Muscle of back (tissue), 3 donors: ENCODE measurements at regions not wholly inside any gene's neighbourhood (a gene's known extent, or its start where the extent isn't known, plus 50 kb on each side); places are given as distances from the start of the nearest gene placed in this dataset.

Source experiments
- DNase-seq, 3 donors: peaks; one replicate each; pipeline versions ENCODE4 v3.0.0 to v3.0.0-alpha.2; 2013

GRCh38 chr13:55245005-55245644, 1895.6 kb upstream of the PRR20A start:
- DNase-seq = no peak

GRCh38 chr13:55255236-55255635, 1885.5 kb upstream of the PRR20A start:
- DNase-seq = no peak

GRCh38 chr13:55263045-55263444, 1877.7 kb upstream of the PRR20A start:
- no peak for DNase-seq

- DNase-seq = no peak
Measured at GRCh38 chr13:55266644-55267043, 1874.1 kb upstream of the PRR20A start.

GRCh38 chr13:55298201-55298600, 1842.5 kb upstream of the PRR20A start:
- DNase-seq = no peak

GRCh38 chr13:55302568-55302967, 1838.2 kb upstream of the PRR20A start:
- DNase-seq = no peak

DNA sequence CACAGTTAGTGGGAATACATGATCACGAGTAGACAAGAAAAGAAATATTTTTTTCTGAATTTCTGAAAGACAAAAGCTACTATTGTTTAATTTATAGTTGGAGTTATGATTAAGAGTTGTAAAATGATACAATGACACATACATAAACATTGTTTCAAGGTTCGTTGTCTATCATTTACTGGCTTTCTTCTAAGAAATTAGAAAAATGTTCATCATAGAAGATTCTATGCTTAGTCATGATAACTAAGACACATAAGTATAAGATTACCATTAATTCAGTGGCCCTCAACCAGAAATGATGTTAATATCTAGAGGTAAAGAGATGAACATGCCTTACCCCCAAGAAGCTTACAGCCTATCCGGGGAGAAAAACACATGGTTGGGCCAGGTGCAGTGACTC, 1832.8 kb upstream of the PRR20A start:
- no peak for DNase-seq

GRCh38 chr13:55341891-55342290, 1798.8 kb upstream of the PRR20A start:
- DNase-seq = no peak

DNA sequence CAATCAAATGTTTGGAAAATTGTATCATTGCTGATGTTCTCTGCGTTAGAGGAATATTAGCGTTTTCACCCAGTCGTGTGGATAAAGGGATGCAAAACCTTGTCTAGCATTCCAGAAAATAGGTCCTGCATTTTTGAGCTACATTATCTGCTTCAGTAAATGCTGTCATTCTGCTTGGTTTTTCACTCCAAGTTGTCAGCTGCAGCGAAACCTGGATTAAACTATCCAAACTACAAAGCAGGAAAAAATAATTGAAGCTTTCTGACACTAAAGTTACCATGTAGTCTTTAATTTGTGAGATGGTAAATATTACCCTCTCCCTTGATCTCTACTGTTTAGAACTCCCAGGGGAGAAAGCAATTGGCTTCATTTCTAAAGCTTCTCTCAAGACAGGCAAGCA, 1795.5 kb upstream of the PRR20A start:
- DNase-seq = no peak

DNA sequence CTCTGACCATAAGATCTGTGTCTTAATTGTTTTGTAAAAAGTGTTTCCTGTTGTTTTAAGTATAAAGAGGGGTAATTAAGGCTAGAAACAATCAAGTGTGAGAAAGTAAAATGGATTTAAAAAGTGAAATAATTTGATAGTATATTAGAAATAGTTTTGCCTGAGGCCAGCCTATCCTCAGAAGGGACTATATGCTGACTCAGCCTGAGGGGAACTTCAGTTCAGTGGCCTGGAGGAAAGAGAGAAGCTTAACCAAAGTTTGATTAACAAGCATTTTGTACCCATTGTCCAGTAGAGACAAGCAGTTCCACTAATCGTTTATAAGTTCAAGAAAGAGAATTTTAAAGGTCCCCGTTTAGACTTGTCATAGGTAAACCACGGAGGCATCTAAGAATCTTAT, 1793.2 kb upstream of the PRR20A start:
- DNase-seq = no peak

- no peak for DNase-seq
Measured at GRCh38 chr13:55359067-55359466, 1781.7 kb upstream of the PRR20A start.

DNA sequence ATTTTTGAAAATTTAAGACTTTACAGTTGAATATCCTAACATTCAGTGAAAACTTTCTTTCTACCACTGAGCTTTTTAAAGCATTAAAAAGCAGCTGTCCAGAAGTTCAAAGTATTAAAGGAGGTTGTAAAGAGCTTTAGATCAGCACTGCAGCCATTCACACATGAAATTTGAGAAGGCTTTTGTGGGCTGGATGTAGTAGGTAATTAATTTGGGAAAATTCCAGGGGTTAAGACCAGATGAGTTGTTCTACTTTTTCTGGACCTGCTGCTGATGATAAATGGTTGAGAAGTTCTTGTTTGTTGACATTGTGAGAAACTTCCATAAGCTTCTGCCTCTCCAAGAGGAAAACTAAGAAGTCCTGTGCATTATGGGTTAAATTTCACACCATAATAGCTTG, 1779.6 kb upstream of the PRR20A start:
- no peak for DNase-seq

GRCh38 chr13:55366676-55367075, 1774.0 kb upstream of the PRR20A start:
- no peak for DNase-seq

- no peak for DNase-seq
Measured at GRCh38 chr13:55394470-55394869, 1746.2 kb upstream of the PRR20A start.

GRCh38 chr13:55402870-55403269, 1737.8 kb upstream of the PRR20A start:
- DNase-seq = no peak

DNA sequence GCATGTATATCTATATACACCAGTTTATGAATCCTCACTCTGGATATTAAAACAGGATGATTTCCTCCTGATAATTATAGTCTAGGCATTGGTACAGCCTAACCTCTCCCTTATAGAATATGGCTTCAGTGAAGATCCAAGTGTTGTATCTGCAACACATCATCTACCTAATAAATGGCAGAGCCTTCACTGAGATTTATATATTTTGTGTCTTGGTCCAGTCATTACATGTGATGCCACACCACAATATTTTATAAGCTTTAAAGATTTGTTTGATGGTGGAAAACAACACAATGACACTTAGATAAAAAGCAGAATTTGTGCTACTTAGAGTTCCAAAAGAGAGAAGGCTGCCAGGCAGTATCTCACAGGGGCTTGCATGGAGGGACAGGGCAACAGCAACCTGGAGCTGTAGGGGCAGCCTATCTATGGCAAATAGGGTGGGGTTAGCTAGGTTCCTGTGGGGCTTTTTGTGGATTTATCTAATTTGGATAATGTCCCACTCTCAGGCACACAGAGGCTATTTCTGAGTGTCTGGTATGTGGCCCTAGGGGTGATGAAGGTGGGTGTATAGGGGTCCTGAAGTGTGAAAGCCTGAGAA, 1736.7 kb upstream of the PRR20A start:
- no peak for DNase-seq

- DNase-seq = no peak
Measured at GRCh38 chr13:55410398-55411330, 1730.1 kb upstream of the PRR20A start.

GRCh38 chr13:55418095-55418494, 1722.6 kb upstream of the PRR20A start:
- no peak for DNase-seq

- DNase-seq = no peak
Measured at GRCh38 chr13:55432814-55433213, 1707.9 kb upstream of the PRR20A start.

GRCh38 chr13:55437162-55437561, 1703.6 kb upstream of the PRR20A start:
- DNase-seq = no peak

- DNase-seq = peak in 2 of 3 donors; percentile 4 to 5
Measured at GRCh38 chr13:55439450-55439849, 1701.3 kb upstream of the PRR20A start.

DNA sequence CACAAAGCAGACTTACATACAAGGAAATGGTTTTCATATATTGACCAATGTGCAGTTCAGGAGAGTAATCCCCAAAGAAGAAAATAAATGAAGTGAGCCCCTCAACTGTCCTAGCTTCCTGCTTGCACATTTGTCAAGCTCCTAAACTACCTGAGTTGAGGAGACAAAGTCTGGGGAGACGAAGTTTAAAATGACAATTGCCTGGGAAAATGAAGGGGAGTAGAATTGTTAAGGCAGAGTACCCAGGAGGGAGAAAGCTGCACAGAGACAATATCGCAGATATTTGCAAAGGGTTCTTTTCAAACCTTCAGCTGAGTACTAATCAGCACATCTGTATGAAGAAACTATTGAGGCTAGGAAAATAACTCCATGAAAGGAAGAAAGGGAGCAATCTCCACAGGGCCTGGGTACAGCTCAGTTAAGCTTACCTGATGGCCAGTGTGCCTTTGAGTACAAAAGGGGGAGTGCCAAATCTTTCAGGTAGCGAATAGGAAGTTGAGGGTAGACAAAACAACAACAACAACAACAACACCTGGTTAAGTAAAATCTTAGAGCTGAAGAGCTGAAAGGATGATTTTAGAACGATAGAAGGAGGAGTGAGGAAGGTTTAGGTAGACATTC, 1700.1 kb upstream of the PRR20A start:
- DNase-seq = no peak
